ENCODE measurements at regions not wholly inside any gene's neighbourhood (a gene's known extent, or its start where the extent isn't known, plus 50 kb on each side); places are given as distances from the start of the nearest gene placed in this dataset.

DNA sequence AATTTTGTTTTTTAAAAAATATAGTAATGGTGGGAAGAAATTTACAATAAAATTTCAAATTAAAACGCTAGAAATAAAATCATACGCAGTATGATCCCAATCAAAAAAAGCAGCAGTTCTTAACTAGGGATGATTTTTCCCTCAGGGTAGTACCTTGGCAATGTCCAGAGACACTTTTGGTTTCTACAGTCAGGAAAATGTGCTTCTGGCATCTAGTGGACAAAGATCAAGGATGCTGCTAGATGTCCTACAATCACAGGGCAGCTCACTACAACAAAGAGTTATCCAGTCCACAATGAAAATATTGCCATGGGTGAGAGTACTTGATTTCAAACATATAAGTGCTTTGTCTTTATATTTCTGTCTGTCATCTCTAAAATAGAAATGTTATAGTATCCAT, 400.2 kb upstream of the SGCD start:
- no peaks in the 10 kb centered on the region for H3K79me2 ChIP-seq (ENCODE audit: insufficient read depth, low read length)
- no peak overlapping the region for H3K4me3 Mint-ChIP-seq (ENCODE audit: unreplicated experiment)
- no peak overlapping the region for H3K4me2 ChIP-seq (ENCODE audit: low read length)
- no peak for DNase-seq (ENCODE audit: low read depth)
- H4K20me1 ChIP-seq (ENCODE audit: insufficient read depth, low read length): no peaks in the 10 kb centered on the region
- no peak overlapping the region for H3K4me3 ChIP-seq (ENCODE audit: insufficient read depth, low read depth, low read length)
- H3K9ac ChIP-seq (ENCODE audit: low read length): no peak overlapping the region
- no peaks in the 10 kb centered on the region for H3K36me3 Mint-ChIP-seq (ENCODE audit: low read depth, unreplicated experiment)
- no peaks in the 10 kb centered on the region for H3K27me3 Mint-ChIP-seq (ENCODE audit: low read depth, unreplicated experiment)
- H3K27me3 ChIP-seq (ENCODE audit: insufficient read depth, low read length): no peaks in the 10 kb centered on the region
- H3K4me1 Mint-ChIP-seq (ENCODE audit: low read depth, unreplicated experiment): peaks cover 19% of the 10 kb centered on the region
- peak; percentile 17 for FAIRE-seq
- H3K9me3 ChIP-seq (ENCODE audit: insufficient read depth, low read depth, low read length): no peaks in the 10 kb centered on the region
- peaks cover 6% of the 10 kb centered on the region for H3K4me1 ChIP-seq (ENCODE audit: insufficient read depth, low read length)
- TF ChIP-seq, protein P1, sequence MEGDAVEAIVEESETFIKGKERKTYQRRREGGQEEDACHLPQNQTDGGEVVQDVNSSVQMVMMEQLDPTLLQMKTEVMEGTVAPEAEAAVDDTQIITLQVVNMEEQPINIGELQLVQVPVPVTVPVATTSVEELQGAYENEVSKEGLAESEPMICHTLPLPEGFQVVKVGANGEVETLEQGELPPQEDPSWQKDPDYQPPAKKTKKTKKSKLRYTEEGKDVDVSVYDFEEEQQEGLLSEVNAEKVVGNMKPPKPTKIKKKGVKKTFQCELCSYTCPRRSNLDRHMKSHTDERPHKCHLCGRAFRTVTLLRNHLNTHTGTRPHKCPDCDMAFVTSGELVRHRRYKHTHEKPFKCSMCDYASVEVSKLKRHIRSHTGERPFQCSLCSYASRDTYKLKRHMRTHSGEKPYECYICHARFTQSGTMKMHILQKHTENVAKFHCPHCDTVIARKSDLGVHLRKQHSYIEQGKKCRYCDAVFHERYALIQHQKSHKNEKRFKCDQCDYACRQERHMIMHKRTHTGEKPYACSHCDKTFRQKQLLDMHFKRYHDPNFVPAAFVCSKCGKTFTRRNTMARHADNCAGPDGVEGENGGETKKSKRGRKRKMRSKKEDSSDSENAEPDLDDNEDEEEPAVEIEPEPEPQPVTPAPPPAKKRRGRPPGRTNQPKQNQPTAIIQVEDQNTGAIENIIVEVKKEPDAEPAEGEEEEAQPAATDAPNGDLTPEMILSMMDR (IDR thresholded peaks at IDR 0.05; ENCODE audit: insufficient read depth, low read depth, low read length): no peak
- TF ChIP-seq EZH2 (IDR thresholded peaks at IDR 0.05; ENCODE audit: insufficient read depth, low read length): no peak
- H3K9me3 Mint-ChIP-seq (ENCODE audit: unreplicated experiment): no peaks in the 10 kb centered on the region
- peak overlapping the region; percentile 92 for H3K27ac Mint-ChIP-seq (ENCODE audit: unreplicated experiment)
- no peak overlapping the region for H2AFZ ChIP-seq (ENCODE audit: low read depth, low read length)
- no peak overlapping the region for H3K27ac ChIP-seq (ENCODE audit: low read depth, low read length)
- no peaks in the 10 kb centered on the region for H3K36me3 ChIP-seq (ENCODE audit: insufficient read depth, low read length)

- Mint-ChIP-seq H3K9me3 (ENCODE audit: unreplicated experiment) (no peaks in the 10 kb centered on the region), H3K27ac (ENCODE audit: unreplicated experiment) (no peak overlapping the region), H3K27me3 (ENCODE audit: low read depth, unreplicated experiment) (no peaks in the 10 kb centered on the region), H3K36me3 (ENCODE audit: low read depth, unreplicated experiment) (no peaks in the 10 kb centered on the region), H3K4me3 (ENCODE audit: unreplicated experiment) (no peak overlapping the region), H3K4me1 (ENCODE audit: low read depth, unreplicated experiment) (peaks cover 19% of the 10 kb centered on the region)
- peaks cover 6% of the 10 kb centered on the region for H3K4me1 ChIP-seq (ENCODE audit: insufficient read depth, low read length)
- FAIRE-seq (no peak), DNase-seq (ENCODE audit: low read depth) (peak; percentile 55)
- H3K4me2 ChIP-seq (ENCODE audit: low read length): no peak overlapping the region
- H3K9me3 ChIP-seq (ENCODE audit: insufficient read depth, low read depth, low read length): no peaks in the 10 kb centered on the region
- H3K36me3 ChIP-seq (ENCODE audit: insufficient read depth, low read length): no peaks in the 10 kb centered on the region
- no peaks in the 10 kb centered on the region for H4K20me1 ChIP-seq (ENCODE audit: insufficient read depth, low read length)
- H3K27ac ChIP-seq (ENCODE audit: low read depth, low read length): no peak overlapping the region
- no peak overlapping the region for H3K4me3 ChIP-seq (ENCODE audit: insufficient read depth, low read depth, low read length)
- H3K79me2 ChIP-seq (ENCODE audit: insufficient read depth, low read length): no peaks in the 10 kb centered on the region
- H3K9ac ChIP-seq (ENCODE audit: low read length): no peak overlapping the region
- H3K27me3 ChIP-seq (ENCODE audit: insufficient read depth, low read length): no peaks in the 10 kb centered on the region
- TF ChIP-seq, protein P1 (IDR thresholded peaks at IDR 0.05; ENCODE audit: insufficient read depth, low read depth, low read length): no peak
- TF ChIP-seq EZH2 (IDR thresholded peaks at IDR 0.05; ENCODE audit: insufficient read depth, low read length): no peak
- H2AFZ ChIP-seq (ENCODE audit: low read depth, low read length): no peak overlapping the region
These were observed 397.9 kb upstream of the SGCD start for GRCh38 chr5:155929112-155929511.

DNA sequence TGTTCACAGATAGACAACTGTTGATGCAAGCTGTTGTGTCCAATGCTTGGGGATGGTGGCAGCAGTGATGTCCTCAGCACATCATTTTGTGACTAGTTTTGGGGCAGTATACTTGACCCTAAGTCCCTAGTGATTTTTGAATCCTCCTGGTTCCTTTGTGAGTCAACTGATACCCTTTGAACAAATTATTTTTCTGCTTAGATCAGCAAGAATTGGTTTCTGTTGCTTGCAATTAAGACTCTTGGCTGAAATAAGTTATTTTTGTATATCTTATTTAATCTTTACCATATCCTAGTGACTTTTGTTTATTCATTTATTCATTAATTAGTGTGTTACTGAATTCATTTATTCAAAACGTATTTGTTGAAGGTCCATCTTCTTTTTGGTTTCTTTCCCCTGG, 392.0 kb upstream of the SGCD start:
- no peak overlapping the region for H3K4me2 ChIP-seq (ENCODE audit: low read length)
- H3K27ac ChIP-seq (ENCODE audit: low read depth, low read length): no peak overlapping the region
- DNase-seq (ENCODE audit: low read depth): no peak
- no peaks in the 10 kb centered on the region for H4K20me1 ChIP-seq (ENCODE audit: insufficient read depth, low read length)
- no peaks in the 10 kb centered on the region for H3K79me2 ChIP-seq (ENCODE audit: insufficient read depth, low read length)
- H3K9ac ChIP-seq (ENCODE audit: low read length): no peak overlapping the region
- no peaks in the 10 kb centered on the region for H3K4me1 Mint-ChIP-seq (ENCODE audit: low read depth, unreplicated experiment)
- H3K27me3 ChIP-seq (ENCODE audit: insufficient read depth, low read length): no peaks in the 10 kb centered on the region
- no peak overlapping the region for H3K4me3 Mint-ChIP-seq (ENCODE audit: unreplicated experiment)
- no peak overlapping the region for H3K27ac Mint-ChIP-seq (ENCODE audit: unreplicated experiment)
- no peaks in the 10 kb centered on the region for H3K27me3 Mint-ChIP-seq (ENCODE audit: low read depth, unreplicated experiment)
- H3K36me3 ChIP-seq (ENCODE audit: insufficient read depth, low read length): no peaks in the 10 kb centered on the region
- no peak overlapping the region for H2AFZ ChIP-seq (ENCODE audit: low read depth, low read length)
- no peaks in the 10 kb centered on the region for H3K4me1 ChIP-seq (ENCODE audit: insufficient read depth, low read length)
- H3K9me3 Mint-ChIP-seq (ENCODE audit: unreplicated experiment): no peaks in the 10 kb centered on the region
- no peak for FAIRE-seq
- no peak overlapping the region for H3K4me3 ChIP-seq (ENCODE audit: insufficient read depth, low read depth, low read length)
- H3K36me3 Mint-ChIP-seq (ENCODE audit: low read depth, unreplicated experiment): no peaks in the 10 kb centered on the region
- TF ChIP-seq EZH2 (IDR thresholded peaks at IDR 0.05; ENCODE audit: insufficient read depth, low read length): no peak
- TF ChIP-seq, protein P1 (IDR thresholded peaks at IDR 0.05; ENCODE audit: insufficient read depth, low read depth, low read length): no peak
- peaks cover 2% of the 10 kb centered on the region for H3K9me3 ChIP-seq (ENCODE audit: insufficient read depth, low read depth, low read length)

Data from astrocyte (in vitro differentiated cells and primary cell).